ENCODE measurements at regions not wholly inside any gene's neighbourhood (a gene's known extent, or its start where the extent isn't known, plus 50 kb on each side); places are given as distances from the start of the nearest gene placed in this dataset.
"Not testable (repeated sequence)": the region's sequence is repeated elsewhere in the genome, so short reads cannot be mapped to it uniquely, and the experiment has no call there.

GRCh38 chr10:58066979-58067378, 200.7 kb downstream of the IPMK start:
- no peak for DNase-seq (ENCODE audit: low read depth)

GRCh38 chr10:58066126-58066525, 201.6 kb downstream of the IPMK start:
- no peak for DNase-seq (ENCODE audit: low read depth)

- DNase-seq (ENCODE audit: low read depth) = no peak
Observed at GRCh38 chr10:58065529-58065815, 202.2 kb downstream of the IPMK start.

- peak; percentile 52 for DNase-seq (ENCODE audit: low read depth)
Observed at GRCh38 chr10:58064714-58065528, 202.8 kb downstream of the IPMK start.

DNA sequence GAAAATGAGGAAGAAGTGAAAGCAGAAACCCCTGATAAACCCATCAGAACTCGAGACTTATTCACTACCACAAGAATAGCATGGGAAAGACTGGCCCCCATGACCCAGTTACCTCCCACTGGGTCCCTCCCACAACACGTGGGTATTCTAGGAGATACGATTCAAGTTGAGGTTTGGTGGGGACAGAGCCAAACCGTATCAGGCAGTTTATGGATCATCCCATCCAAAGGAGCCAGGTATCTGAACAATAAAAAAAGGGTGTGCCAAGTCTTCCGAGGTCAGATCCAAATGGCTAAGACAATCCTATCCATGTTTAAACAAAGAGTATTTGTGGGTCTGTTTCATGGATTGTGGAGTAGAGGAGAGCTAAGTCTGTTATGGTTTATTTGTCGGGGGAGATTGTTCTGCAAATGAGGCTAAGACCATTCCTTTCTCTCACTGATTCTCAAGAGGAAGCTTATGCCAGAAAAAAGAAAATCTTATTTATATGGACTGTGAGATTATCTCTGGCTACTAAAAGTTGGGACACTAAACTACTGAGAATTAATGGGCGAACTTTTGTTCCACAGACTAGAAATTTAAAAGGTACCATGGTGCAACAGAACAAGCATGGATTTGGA, 203.7 kb downstream of the IPMK start:
- no peak for DNase-seq (ENCODE audit: low read depth)

GRCh38 chr10:58058683-58059082, 209.0 kb downstream of the IPMK start:
- not testable (repeated sequence) for DNase-seq (ENCODE audit: low read depth)

DNA sequence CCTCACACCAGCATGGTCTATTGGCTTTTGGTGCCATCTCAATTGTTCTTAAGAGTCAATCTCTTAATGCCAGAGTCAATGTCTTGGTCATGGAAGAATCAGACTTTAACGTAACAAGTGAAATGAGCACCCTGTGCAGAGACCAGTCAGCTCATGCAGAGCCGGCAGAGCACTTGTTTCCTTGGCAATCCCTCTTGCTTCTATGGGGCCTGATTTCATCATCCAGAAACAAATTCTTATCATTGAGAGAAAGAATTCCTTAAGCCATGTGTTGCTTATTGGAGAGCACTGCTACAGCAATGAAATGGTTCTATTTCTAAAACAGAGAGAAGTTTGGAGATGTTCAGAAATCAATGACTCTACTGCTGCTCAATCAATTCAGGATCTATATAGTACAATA, 212.8 kb downstream of the IPMK start:
- peak; percentile 8 for DNase-seq (ENCODE audit: low read depth)

GRCh38 chr10:58052772-58053171, 214.9 kb downstream of the IPMK start:
- no peak for DNase-seq (ENCODE audit: low read depth)

DNA sequence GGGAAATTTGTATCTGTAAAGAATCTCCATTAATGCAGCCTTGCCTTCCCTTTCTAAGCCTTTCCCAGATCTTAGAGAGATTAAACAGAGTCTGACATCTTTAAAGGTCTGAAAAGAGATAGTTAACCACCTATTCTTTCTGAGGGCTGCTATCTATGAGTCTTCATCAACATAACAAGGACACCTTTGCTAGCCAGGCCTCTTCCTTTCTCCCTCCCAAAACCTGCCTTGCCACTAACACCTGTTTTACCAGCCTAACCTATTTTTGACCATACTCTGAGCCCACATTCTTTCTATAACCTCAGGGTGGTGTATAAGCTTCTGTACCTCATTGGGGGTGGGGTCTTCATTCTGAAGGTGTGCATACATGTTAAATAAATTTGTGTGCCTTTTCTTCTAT, 217.1 kb downstream of the IPMK start:
- DNase-seq (ENCODE audit: low read depth) = no peak

GRCh38 chr10:58048936-58049335, 218.8 kb downstream of the IPMK start:
- no peak for DNase-seq (ENCODE audit: low read depth)

- DNase-seq (ENCODE audit: low read depth) = peak; percentile 81
Observed at GRCh38 chr10:58044072-58044471, 223.6 kb downstream of the IPMK start.

GRCh38 chr10:58041901-58042300, 225.8 kb downstream of the IPMK start:
- DNase-seq (ENCODE audit: low read depth) = peak; percentile 39

DNA sequence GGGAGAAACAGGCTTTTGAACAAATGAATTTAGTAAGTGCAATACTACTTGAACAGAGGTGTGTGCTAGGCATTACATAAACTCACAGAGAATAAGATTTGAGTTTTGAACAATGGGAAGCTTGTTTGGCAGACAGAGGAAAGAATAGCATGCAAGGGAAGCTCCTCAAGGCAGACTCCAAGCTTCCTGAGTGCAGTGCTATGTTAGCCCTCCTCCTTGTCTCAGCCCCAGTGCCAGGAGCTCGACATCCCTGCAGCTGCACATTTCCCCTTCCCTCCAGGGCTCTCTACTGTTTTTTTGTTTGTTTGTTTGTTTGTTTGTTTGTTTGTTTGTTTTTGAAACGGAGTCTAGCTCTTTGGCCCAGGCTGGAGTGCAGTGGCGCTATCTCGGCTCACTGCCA, 237.5 kb downstream of the IPMK start:
- no peak for DNase-seq (ENCODE audit: low read depth)

DNA sequence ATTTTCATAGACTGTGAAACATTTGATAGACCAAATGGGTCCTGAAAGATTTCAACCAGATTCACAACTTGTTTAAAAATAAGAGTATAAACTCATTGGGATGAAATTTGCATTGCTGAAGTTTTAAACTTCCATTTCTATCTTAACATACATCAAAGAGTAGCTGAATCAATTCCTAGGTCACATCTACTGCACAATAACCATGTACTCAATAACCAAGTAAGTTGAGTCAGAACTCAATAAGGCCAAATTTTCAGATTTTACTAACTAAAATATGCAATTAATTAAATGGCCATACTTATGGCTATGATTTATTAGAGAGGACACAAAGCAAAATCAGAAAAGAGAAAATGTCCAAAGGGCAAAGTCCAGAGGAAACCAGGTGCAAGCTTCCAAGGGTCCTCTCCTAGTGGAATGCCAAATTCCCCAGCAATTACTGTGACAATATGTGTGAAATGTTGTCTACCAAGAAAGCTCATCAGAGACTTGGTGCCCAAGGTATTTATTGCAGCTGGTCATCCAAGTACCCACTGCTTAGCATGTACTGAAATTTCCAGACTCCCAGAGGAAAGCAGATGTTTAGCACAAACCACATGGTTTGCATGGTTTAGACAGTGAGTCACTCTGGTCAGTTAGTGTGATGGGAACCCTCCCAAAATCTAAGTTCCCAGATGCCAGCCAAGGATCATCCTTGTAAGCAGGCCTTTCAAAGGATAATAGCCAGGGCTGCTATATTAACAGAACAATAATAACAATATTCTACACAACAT, 238.9 kb downstream of the IPMK start:
- DNase-seq (ENCODE audit: low read depth) = peak; percentile 59

DNA sequence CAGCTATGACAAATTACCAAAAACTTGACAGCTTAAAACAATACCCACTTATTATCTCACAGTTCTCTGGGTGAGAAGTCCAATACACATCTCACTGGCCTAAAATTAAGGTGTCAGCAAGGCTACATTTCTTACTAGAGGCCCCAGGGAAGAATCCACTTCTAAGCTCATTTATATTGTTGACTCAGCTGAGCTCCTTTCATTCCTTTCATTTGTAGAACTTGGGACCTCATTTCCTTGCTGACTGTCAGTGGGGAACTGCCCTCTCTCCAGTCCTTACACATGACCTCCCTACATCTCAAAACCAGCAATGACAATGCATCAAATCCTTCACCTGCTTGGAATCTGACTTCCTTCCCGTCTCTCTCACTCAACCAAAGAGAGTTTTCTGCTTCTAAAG, 240.3 kb downstream of the IPMK start:
- no peak for DNase-seq (ENCODE audit: low read depth)

GRCh38 chr10:58026036-58026435, 241.7 kb downstream of the IPMK start:
- DNase-seq (ENCODE audit: low read depth) = no peak

DNA sequence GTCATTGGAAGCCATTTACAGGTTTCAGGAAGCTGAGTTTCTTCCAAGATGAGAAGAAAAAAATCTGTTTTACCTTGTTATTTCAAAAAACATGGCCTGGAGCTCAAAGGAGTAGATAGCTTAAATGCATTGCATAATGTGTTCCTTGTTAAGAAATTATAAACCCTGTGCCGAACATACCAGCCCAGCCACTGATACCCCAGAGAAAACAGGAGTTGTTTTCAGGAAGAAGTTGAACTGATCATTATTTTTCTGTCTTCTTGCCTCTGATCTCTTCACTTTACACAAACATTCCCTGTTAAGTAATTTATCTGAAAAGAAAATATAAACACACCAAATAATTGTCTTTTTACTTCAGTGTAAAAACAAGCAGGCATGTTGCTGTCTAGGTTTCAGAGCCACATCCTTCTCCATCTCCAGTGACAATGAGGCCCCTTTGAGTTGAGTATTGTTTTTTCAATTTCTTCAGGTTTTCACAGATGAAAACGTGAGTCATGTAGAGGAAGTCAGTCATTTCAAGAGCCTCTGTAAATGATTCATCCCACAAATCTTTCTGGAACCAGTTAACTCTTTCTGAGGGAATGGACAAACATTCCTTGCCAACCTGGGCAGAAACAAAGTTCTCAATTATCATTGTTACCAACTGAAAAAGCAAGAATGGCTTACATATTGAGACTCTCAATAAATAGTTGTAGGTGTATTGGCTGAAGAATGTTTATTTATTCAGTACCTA, 244.2 kb downstream of the IPMK start:
- peak; percentile 88 for DNase-seq (ENCODE audit: low read depth)

GRCh38 chr10:58019863-58020537, 247.7 kb downstream of the IPMK start:
- no peak for DNase-seq (ENCODE audit: low read depth)

DNA sequence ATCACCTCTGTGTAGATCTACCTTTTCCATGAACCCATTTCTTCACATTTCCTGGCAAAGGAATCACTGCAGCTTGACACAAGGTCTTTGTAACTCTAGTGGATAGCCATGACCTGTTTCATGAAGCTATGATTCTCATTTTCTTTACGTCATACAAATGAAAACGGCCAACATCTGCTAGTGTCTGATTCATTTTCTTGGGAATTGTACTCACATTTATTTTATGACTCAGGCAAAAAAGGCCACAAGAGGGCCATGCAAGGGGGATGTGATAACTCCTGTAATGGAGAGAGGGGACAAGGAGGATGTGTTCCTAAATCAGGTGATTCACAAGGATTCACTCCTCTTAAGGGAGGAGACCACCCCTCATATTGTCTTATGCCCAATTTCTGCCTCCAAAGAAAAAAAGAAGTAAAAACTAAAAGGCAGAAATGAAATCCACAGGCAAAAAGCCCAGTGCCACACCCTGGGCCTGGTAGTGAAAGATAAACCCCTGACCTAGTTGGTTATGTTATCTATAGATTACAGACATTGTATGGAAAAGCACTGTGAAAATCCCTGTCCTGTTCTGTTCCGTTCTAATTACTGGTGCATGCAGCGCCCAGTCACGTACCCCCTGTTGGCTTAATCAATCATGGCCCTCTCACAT, 249.9 kb downstream of the IPMK start:
- peak; percentile 89 for DNase-seq (ENCODE audit: low read depth)

DNA sequence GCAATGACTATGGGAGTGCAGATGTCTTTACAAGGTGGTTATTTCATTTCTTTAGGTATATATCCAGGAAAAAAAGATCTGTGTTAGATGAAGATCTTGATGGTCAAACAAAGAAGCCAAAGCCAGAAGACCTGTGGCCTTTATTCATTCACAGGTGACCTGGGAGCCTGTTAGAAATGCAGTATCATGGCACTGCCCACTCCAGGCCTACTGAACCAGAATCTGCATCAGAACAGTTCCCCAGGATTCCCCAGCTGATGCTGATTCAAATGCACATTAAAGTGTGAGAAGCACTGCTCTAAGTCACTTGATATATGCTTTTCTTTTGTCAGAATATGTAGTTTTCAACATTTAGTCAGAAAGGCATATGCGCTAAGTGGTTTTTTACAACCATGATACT, 251.1 kb downstream of the IPMK start:
- DNase-seq (ENCODE audit: low read depth) = no peak

- DNase-seq (ENCODE audit: low read depth) = no peak
Observed at GRCh38 chr10:58014436-58014835, 253.3 kb downstream of the IPMK start.

All from iris pigment epithelial cell (primary cell).